Fibroblast of the conjunctiva (primary cell): ENCODE measurements at regions not wholly inside any gene's neighbourhood (a gene's known extent, or its start where the extent isn't known, plus 50 kb on each side); places are given as distances from the start of the nearest gene placed in this dataset.

ENCODE experiments used
- DNase-seq: peaks from one replicate; pipeline ENCODE4 v3.0.0-alpha.2; 2010; ENCODE audit warnings: low read depth

DNA sequence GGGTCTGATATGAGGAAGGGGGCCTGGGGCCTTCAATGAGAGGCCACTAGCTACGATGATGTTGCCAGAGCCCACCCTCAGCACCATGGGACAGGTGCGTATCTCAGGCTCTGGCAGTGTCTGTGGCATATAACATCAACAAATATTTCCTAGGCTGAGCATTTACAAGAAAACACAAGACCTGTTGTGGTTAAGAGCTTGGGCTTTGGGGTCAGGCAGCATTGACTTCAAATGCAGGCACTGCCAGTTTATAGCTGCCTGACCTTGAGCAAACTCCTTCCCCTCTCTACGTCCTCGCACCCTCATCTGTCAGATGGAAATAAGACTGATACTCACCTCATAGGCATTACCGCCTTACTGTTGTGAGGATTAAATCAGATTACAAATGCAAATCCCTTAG is 156.0 kb downstream of the KATNAL1 start:
- DNase-seq, result no peak

DNA sequence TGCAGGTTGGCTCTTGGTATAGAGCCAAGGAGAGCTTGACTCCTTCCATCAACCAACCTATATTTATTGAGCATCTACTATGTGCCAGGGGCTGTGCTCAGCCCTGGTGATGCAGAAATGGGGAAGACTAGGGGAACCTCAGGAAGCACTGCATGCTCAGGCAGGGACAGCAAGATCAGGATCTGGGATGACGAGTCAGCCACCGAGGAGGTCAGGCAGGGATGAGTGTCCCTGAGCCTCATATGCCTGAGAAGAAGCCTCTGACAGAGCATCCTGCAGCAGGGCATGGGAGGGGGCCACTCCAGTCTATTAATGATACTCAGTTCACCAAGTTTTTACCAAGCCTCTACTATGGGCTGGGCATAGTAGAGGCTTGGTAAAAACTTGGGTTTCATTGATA is 158.1 kb downstream of the KATNAL1 start:
- no peak for DNase-seq

DNA sequence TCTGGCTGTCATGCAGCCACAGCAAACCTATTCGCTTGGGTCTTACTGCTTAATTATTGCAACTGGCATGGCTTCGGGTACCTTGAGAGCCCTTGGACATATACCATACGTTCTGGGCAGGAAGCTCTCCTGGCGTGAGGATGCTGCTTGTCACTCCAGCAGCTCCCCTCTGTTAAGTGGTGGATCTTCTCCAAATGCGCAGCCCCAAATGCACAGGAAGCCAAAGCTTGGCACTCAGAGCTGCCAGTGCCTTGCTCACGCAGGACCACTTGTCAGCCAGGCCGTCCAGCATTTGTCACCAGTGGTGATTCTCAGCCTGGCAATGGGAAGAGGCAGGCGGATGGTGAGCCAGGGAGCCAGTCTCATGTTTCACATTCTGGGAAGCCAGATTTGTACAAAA is 158.6 kb downstream of the KATNAL1 start:
- no peak for DNase-seq

DNA sequence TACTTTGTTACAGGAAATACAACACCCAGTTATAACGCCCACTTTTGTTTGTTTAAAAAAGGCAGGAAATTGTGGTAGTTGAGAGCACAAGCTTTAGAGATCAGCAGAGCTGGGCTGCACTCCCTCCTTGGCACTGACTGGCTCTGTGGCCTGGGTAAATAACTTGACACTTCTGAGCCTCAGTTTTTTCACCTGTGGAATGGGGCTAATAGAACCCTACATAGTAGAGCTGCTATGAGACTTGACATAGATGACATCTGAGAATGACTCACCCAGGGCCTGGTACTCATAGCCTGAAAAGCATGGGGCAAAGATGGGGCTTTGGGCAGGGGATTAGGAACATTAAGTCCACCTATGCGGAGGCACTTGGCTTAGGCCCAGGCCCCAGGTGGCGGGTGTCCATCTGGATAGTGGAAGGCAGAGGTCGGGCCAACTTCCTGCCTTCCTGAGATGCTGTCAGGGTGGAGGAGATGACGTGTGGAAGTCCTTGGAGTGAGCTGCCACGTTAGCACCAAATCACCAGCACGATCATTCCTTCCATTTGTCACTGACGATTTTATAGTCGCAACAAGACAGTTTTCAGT is 159.1 kb downstream of the KATNAL1 start:
- no peak for DNase-seq

DNA sequence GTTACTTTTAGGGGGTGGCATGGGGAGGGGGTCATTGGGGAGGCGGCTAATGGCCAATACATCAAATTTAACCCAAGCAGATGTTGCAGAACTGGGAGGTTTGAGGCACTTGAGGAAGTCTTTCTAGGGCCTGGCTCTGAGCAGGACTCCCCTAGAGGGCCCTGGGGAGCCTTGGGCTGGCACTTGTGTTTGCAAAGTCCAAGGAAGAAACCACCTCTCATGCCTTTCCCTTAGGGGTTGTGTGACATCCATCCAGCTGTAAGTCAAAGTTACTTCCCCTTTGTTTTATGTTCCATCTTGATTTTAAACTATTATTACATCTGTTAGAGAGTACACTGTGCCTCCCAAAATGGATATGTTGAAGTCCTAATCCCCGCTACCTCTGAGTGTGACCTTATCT is 159.9 kb downstream of the KATNAL1 start:
- no peak for DNase-seq

DNA sequence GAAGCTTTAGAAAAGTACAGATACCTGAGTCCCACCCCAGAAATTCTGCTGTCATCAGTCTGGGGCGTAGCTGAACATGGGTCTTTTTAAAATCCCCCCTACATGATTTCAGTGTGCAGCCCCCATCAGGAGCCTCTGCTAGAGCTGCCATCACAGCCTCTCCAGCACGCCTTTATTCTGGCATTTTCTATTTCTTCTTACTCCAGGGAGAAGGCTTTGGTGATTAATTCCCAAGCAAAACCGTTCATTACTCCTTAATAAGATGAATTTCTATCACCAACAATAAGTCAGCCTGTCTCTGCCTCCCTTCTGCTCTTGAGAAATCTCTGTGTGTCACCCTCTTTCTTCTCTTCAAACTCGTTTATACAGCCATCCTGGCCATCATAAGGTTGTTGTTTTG is 160.3 kb downstream of the KATNAL1 start:
- no peak for DNase-seq

DNA sequence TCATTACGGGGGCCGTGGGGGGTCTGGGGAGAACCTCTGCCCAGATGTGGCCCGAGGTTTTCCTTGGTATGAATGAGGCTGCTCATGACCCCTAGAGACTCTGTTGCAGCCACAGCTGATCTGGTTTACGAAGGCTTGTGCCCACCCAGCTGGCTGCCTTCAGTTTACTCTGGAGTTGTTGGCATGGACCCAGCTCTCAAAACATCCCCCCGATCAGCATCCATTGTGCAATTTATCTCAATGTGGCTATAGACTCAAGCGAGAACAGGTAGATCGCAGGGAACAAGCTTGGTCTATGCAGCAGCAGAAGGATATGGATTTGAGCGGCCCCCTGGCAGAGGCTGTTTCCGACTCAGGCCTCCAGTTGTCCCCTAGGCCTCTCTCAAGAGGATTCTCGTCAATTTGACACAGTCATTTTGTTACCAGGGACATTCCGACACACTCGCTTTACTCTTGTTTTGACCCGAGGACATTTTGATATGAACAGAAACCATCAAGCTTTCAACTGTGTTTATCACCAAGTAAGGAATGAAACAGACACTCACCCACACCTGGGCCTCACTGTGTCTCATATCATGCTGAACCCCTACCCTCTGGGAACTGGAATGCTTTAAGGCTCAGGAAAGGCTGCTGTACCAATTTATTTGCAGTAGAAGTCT is 161.5 kb downstream of the KATNAL1 start:
- DNase-seq, result no peak

GRCh38 chr13:30143666-30144400 is 163.5 kb downstream of the KATNAL1 start:
- no peak for DNase-seq

DNA sequence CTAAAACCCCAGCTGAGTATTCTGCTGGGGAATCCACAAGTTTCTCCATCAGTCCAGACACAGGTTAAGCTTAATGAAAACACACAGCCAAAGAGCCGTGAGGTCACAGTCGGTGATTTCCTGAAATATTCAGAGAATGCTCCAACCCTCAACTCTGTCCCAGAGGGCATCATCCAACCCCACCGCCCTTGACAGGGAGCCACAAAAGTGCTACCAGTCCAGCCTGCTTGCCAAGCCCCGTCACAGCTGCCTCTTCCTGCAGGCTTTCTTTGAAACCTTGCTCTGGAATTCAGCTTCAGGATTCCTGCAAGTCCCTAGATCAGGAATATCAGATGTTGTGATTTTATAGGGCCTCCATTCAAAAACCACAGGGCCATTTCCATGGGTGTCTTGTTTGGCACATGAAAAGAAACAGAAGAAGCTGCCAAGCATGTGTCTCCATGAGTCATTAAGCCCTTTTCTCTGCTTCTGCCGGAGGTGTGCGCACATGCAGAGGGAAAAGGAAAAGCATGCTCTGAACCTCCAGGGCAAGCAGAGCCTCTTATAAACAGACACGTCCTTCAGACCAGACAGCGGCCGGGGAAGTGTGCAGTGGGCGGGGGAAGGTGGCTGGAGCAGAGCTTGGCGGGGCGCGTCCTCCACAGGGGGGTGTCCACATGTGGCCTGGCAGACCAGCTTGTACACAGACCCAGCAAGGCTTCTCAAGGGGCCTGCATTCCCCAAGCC is 164.7 kb downstream of the KATNAL1 start:
- peak; percentile 92 for DNase-seq

- no peak for DNase-seq
These were observed 165.4 kb downstream of the KATNAL1 start for GRCh38 chr13:30141775-30142485.

- DNase-seq, result no peak
These were observed 166.4 kb downstream of the KATNAL1 start for GRCh38 chr13:30140973-30141372.

GRCh38 chr13:30138511-30138910 is 168.8 kb downstream of the KATNAL1 start:
- DNase-seq, result no peak

DNA sequence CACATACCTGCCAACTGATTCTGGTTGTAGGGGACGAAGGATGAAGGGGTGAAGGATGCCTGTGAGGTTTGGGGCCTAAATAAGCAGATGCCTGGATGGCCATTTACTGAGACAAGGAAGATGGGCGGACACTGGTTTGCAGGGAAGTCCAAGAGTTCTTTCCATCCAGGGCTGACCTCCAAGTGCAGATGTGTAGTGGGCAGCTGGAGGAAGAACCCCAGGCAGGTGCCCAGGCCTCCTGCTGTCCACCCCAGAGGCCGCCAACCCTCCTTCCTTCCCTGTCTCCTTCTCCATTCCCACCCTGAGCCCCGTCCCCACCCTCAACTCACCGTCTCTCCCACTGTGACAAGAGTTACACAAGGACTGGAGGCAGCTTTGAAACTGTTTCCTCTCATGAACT is 171.5 kb downstream of the KATNAL1 start:
- DNase-seq, result no peak

DNA sequence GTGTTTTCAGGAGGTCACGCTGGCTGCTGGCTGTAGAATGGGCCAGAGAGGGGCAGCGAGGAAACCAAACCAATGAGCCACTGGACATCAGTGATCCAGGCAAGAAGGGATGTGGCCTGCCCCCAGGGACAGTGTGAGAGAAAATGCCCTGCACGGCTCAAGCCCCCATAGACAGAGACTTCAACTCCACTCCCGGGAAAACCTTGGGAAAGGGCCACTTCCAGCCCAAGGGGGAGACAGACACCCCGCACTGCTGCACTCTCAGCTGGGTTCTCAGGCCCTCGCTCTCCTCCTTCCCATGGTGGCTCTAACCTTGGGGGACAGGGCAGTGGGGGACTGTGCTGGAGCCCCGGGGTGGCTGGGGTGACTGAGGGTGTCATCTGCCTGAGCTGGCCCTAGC is 172.0 kb downstream of the KATNAL1 start:
- DNase-seq, result no peak

DNA sequence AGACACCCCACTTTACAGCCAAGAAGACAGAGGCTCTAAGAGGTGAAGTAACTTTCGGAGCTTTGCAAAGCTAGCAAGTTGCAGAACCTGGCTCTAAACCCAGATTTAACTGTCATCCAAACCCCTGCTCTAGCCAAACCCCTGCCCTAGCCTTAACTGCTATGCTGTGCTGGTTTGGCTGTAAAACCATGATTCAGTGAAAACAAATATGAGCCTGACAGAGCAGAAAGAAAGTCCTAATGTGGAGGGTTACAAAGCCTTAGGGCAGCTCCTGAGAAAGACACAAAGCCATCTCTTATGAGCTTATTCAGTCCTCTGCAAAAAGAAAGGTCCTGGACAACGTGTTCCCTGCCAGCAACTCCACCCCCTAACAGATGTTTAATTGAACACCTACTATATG is 172.8 kb downstream of the KATNAL1 start:
- DNase-seq, result no peak

DNA sequence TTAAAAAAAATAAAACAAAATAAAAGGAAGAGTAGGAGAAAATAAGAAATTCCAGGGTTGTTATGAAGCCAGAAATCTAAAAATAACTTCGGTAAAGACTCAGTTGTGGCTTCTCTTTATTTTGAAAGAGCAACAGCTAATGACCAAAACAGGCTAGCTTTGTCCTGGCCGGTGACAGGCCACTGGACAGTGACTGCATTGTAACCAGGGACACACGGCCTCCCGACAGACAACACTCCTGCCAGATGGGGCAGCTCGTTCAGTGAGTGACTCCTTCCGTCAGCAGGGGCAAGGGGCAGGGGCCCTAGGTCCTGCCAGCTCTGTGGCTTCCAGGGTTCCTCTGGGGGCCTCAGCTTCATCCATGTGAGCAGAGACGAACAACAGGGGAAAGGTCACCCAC is 173.4 kb downstream of the KATNAL1 start:
- no peak for DNase-seq

- DNase-seq, result no peak
These were observed 173.8 kb downstream of the KATNAL1 start for GRCh38 chr13:30133554-30133912.

GRCh38 chr13:30132623-30133553 is 174.5 kb downstream of the KATNAL1 start:
- DNase-seq, result peak; percentile 87

DNA sequence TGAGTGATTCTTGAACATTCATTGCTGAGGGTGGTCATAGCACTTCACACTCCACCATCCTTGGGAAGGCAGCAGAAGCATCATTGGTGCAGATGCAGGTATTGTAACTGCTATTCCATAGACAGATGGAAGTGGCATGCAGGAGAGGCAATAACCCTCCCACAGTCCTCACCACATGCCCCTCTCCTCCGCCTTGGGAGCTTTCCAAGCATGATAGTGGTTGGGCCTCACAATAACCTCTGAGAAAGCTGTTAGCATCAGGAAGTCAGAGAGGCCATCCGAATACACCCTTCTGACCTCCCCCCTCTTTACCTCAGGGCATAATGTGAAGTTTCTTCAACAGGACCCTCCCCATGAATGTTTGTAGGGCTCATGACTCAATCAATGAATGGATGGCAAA is 177.9 kb downstream of the KATNAL1 start:
- no peak for DNase-seq

GRCh38 chr13:30128591-30128990 is 178.8 kb downstream of the KATNAL1 start:
- no peak for DNase-seq

DNA sequence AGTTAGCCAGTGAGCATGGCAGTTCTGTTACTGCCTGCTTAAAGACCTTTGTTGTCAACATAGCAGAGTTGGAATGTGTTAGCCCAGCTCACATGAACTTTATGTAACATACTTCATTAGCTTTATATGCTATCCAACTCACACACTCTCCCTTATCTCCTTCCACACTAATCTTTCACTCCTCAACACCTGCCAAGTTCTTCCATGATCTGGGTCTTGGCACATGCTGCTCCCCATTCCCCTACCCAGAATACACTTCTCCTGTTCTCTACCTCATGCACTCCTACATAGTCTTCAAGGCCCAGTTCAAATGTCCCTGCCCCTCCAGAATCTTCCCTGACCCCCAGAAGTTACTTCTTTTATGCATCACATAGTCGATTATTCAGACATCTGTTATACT is 179.3 kb downstream of the KATNAL1 start:
- no peak for DNase-seq
